Neural cell (in vitro differentiated cells): ENCODE measurements at regions not wholly inside any gene's neighbourhood (a gene's known extent, or its start where the extent isn't known, plus 50 kb on each side); places are given as distances from the start of the nearest gene placed in this dataset.

Source experiments
- CTCF ChIP-seq: fragments of 450-650 bp; IDR thresholded peaks from 2 replicates; pipeline ENCODE4 v1.5.1; 2014; ENCODE audit warnings: antibody characterized with exemption, mild to moderate bottlenecking, moderate library complexity; ENCODE audit not compliant: poor library complexity, severe bottlenecking
- MXI1 ChIP-seq: fragments of 450-650 bp; conservative IDR thresholded peaks from 2 replicates; pipeline ENCODE4 v1.6.1; 2014; ENCODE audit warnings: antibody characterized with exemption, mild to moderate bottlenecking; ENCODE audit not compliant: poor library complexity, severe bottlenecking
- POLR2AphosphoS5 ChIP-seq: IDR thresholded peaks from 2 replicates; pipeline ENCODE4 v1.6.1; 2012
- SMC3 ChIP-seq: fragments of 450-650 bp; conservative IDR thresholded peaks from 2 replicates; pipeline ENCODE4 v1.6.1; 2014; ENCODE audit warnings: antibody characterized with exemption, mild to moderate bottlenecking, moderate library complexity; ENCODE audit not compliant: poor library complexity

- TF ChIP-seq CTCF (no peak), POLR2AphosphoS5 (no peak), MXI1 (no peak), SMC3 (no peak)
Observed at GRCh38 chr5:60209146-60209840, 315.8 kb upstream of the PDE4D start.
